ENCODE measurements at regions not wholly inside any gene's neighbourhood (a gene's known extent, or its start where the extent isn't known, plus 50 kb on each side); places are given as distances from the start of the nearest gene placed in this dataset.

DNA sequence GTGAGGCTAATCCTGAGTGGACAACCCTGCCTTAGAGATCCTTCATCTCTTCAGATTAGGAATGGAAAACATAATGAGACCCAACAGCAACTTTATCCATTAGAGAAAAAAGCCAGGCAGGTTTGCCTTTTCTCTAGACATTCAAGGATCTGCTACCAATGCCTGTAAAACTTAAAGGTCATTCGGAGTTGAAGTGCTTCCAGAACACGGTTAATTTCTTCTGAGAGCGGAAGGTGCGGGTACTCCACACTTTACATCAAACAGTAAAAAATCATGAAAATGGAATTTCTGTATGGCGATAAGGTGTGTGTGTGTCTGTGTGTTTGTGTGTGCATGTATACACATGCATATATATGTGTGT is 65.2 kb upstream of the PRKACB start:
- Histone ChIP-seq H3K27ac (ENCODE audit: low read depth, low read length, poor library complexity, severe bottlenecking) (peak overlapping the region; percentile 90), H3K9me3 (ENCODE audit: low read depth, low read length, poor library complexity, severe bottlenecking) (no peaks in the 10 kb centered on the region), H3K4me1 (ENCODE audit: insufficient read depth, low read length, poor library complexity, severe bottlenecking) (peaks cover 9% of the 10 kb centered on the region), H3K36me3 (ENCODE audit: insufficient read depth, low read length, poor library complexity, severe bottlenecking) (no peaks in the 10 kb centered on the region), H3K27me3 (replicated peaks; ENCODE audit: insufficient read depth, low read depth, low read length, poor library complexity) (no peaks in the 10 kb centered on the region), H3K4me3 (ENCODE audit: low read depth, low read length, poor library complexity, severe bottlenecking) (peak overlapping the region; percentile 76)
- no peak for DNase-seq (ENCODE audit: low spot score)
- intact Hi-C loops (cut with micrococcal nuclease; ENCODE audit: unreplicated experiment), result no loop called here
- no peak for TF ChIP-seq EZH2 (IDR thresholded peaks at IDR 0.05; ENCODE audit: borderline replicate concordance, low read depth, low read length, poor library complexity, severe bottlenecking)
- TF ChIP-seq, protein P1, sequence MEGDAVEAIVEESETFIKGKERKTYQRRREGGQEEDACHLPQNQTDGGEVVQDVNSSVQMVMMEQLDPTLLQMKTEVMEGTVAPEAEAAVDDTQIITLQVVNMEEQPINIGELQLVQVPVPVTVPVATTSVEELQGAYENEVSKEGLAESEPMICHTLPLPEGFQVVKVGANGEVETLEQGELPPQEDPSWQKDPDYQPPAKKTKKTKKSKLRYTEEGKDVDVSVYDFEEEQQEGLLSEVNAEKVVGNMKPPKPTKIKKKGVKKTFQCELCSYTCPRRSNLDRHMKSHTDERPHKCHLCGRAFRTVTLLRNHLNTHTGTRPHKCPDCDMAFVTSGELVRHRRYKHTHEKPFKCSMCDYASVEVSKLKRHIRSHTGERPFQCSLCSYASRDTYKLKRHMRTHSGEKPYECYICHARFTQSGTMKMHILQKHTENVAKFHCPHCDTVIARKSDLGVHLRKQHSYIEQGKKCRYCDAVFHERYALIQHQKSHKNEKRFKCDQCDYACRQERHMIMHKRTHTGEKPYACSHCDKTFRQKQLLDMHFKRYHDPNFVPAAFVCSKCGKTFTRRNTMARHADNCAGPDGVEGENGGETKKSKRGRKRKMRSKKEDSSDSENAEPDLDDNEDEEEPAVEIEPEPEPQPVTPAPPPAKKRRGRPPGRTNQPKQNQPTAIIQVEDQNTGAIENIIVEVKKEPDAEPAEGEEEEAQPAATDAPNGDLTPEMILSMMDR (conservative IDR thresholded peaks at IDR 0.05; ENCODE audit: low read depth, low read length), result no peak
- POLR2A ChIA-PET (ENCODE audit: low non-redundant PET), result no interaction called here
- BruUV-seq (replicated peaks), result no TSS peak
- CTCF ChIA-PET, result no interaction called here

- Histone ChIP-seq H3K36me3 (ENCODE audit: insufficient read depth, low read length, poor library complexity, severe bottlenecking) (no peaks in the 10 kb centered on the region), H3K4me3 (ENCODE audit: low read depth, low read length, poor library complexity, severe bottlenecking) (peak overlapping the region; percentile 76), H3K27me3 (replicated peaks; ENCODE audit: insufficient read depth, low read depth, low read length, poor library complexity) (no peaks in the 10 kb centered on the region), H3K4me1 (ENCODE audit: insufficient read depth, low read length, poor library complexity, severe bottlenecking) (peaks cover 9% of the 10 kb centered on the region), H3K9me3 (ENCODE audit: low read depth, low read length, poor library complexity, severe bottlenecking) (no peaks in the 10 kb centered on the region), H3K27ac (ENCODE audit: low read depth, low read length, poor library complexity, severe bottlenecking) (peak overlapping the region; percentile 90)
- DNase-seq (ENCODE audit: low spot score), result peak; percentile 40
- TF ChIP-seq EZH2 (IDR thresholded peaks at IDR 0.05; ENCODE audit: borderline replicate concordance, low read depth, low read length, poor library complexity, severe bottlenecking), result no peak
- TF ChIP-seq, protein P1 (conservative IDR thresholded peaks at IDR 0.05; ENCODE audit: low read depth, low read length), result no peak
- intact Hi-C loops (cut with micrococcal nuclease; ENCODE audit: unreplicated experiment), result no loop called here
- ChIA-PET CTCF (interaction anchor here (0.5 kb wide), 1 partner anchor 85 kb away, joined by 9 read pairs; no protein-coding TSS in a partner anchor), POLR2A (ENCODE audit: low non-redundant PET) (no interaction called here)
- BruUV-seq (replicated peaks), result no TSS peak
Measured at GRCh38 chr1:84078108-84078841, 65.8 kb upstream of the PRKACB start.

DNA sequence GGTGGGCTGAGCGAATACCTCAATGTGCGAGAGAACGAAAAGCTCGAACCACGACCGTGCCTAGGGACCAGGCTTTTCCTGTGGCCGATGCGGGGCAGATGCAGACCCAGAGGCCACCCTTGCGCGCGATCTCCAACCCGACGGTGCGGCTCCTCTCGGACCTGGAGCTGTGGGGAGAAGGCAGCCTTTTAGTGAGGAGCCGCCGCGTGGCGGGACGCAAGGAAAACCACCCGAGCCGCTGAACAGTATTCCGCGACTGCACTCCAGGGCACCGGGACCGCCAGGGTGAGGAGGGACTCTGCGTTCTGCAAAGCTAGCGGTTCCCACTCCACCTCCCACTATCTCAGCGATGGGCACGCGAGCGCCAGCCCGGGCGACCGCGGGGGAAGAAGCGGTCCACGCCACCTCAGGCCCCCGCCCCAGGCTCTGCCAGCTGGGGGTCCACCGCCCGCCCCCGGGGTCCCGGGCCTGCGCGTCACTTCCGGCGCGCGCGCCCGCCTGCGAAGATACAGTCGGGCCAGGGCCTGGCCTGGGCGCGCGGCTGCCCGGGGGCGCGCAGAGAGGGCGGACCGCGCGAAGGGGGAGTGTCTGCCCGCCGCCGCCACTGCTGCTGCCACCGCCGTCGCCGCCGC is 66.5 kb upstream of the PRKACB start:
- Histone ChIP-seq H3K4me1 (ENCODE audit: insufficient read depth, low read length, poor library complexity, severe bottlenecking) (peaks cover 9% of the 10 kb centered on the region), H3K27me3 (replicated peaks; ENCODE audit: insufficient read depth, low read depth, low read length, poor library complexity) (no peaks in the 10 kb centered on the region), H3K36me3 (ENCODE audit: insufficient read depth, low read length, poor library complexity, severe bottlenecking) (no peaks in the 10 kb centered on the region), H3K27ac (ENCODE audit: low read depth, low read length, poor library complexity, severe bottlenecking) (peak overlapping the region; percentile 90), H3K9me3 (ENCODE audit: low read depth, low read length, poor library complexity, severe bottlenecking) (no peaks in the 10 kb centered on the region), H3K4me3 (ENCODE audit: low read depth, low read length, poor library complexity, severe bottlenecking) (peak overlapping the region; percentile 76)
- peak; percentile 93 for DNase-seq (ENCODE audit: low spot score)
- ChIA-PET CTCF (interaction anchor here (0.5 kb wide), 1 partner anchor 85 kb away, joined by 9 read pairs; no protein-coding TSS in a partner anchor), POLR2A (ENCODE audit: low non-redundant PET) (no interaction called here)
- intact Hi-C loops (cut with micrococcal nuclease; ENCODE audit: unreplicated experiment), result no loop called here
- no TSS peak for BruUV-seq (replicated peaks)
- TF ChIP-seq EZH2 (IDR thresholded peaks at IDR 0.05; ENCODE audit: borderline replicate concordance, low read depth, low read length, poor library complexity, severe bottlenecking), result no peak
- TF ChIP-seq, protein P1 (conservative IDR thresholded peaks at IDR 0.05; ENCODE audit: low read depth, low read length), result no peak
